NCI-H524 treated with DMSO at 0.1 percent for 48 hours (cell line): ENCODE measurements at regions not wholly inside any gene's neighbourhood (a gene's known extent, or its start where the extent isn't known, plus 50 kb on each side); places are given as distances from the start of the nearest gene placed in this dataset.

ENCODE experiments used
- DNase-seq: peaks from one replicate; lab custom pipeline; 2025; lab: John Stamatoyannopoulos, UW

DNA sequence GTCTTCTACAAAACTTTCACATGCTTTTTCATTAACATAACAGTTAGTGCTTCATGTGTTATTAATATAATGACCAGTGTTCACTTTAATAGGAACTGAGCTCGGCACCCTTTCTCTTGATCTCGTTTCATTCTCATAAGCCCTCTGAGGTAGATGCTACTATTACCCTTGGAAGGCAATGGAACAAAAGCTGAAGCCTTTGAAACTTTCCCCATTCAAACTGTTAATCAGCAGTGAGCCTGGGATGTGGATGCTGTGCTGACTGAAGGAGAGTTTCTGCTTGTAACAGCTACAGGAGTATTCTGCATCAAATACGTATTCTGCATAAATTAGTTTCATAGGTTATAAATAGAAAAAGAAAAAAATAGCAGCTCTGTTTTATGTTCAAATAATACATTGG is 904.0 kb upstream of the CDH2 start:
- DNase-seq, result no peak

DNA sequence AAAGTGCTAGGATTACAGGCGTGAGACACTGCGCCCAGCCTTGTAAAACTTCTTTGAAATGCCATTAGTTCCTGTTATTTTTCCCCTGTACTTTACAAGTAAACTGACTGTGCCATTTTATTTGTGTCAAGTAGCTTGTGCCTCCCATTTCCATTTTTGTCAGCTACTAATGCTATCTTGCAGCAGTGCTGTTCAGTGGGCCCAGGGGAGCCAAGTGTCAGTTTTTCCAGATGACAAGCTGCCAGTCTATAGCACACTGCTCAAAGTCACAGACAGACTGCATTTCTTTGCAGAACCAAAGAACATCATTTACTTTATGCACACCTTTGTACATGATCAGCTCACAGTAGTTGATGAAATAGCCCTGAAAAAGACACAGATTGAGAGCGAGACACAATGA is 901.3 kb upstream of the CDH2 start:
- no peak for DNase-seq

- no peak for DNase-seq
Measured at GRCh38 chr18:29077344-29077743, 900.4 kb upstream of the CDH2 start.

DNA sequence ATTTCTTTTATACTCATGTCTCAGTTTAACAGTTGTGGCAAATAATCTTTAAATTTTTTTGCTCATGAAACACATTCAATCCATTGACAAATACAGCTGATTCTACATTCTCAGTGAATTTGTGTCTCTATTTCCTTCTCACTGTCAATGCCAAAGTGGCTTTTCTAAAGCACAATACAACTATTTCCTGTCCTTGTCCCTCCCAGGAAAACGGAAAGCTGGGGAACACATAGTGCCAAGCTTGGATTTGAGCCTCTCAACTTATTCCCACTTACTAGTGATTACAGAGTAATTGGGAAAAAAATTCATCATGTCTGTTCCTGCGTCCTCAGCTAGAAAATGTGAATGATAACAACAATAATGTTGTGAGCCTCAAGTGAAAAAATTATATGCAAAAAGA is 899.7 kb upstream of the CDH2 start:
- DNase-seq, result no peak

DNA sequence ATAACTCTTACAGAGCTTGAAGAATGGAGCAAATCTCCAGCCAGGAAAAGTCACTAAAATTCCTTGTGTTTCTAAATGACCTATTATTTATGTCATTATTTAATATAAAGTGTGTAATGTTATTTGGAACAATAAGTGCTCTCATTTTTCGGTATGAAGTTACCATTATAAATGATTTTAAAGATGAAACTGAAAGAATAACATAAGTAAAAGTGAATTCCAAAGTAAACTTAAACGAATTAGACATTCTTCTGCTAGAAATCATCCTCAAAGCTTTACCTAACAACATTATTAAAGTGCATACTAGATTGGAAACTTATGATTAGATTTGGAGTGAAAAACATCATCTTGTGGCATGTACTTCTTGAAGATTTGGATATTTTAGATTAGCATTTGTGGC is 897.2 kb upstream of the CDH2 start:
- no peak for DNase-seq

DNA sequence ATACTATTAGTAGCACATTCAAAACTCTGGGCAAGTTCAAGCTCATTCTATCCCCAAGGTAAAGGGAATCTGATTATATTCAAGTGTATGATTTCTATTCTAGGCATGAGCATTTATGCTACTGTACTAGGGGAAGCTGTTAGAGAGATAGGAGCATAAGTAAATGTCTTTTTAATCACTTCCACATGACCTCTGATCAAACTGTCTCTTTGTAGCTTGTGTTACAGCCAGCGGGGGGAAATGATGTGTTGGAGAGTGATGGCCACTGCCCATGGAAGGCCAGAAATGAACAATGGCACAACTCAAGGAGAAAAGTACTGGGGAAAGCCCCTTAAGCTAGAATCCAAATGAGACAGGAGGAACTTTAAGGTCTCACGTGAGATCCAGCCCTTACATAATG is 894.9 kb upstream of the CDH2 start:
- no peak for DNase-seq

- DNase-seq, result no peak
Measured at GRCh38 chr18:29063346-29063745, 886.4 kb upstream of the CDH2 start.

- DNase-seq, result no peak
Measured at GRCh38 chr18:29062921-29063320, 886.0 kb upstream of the CDH2 start.

- no peak for DNase-seq
Measured at GRCh38 chr18:29060349-29060748, 883.4 kb upstream of the CDH2 start.

DNA sequence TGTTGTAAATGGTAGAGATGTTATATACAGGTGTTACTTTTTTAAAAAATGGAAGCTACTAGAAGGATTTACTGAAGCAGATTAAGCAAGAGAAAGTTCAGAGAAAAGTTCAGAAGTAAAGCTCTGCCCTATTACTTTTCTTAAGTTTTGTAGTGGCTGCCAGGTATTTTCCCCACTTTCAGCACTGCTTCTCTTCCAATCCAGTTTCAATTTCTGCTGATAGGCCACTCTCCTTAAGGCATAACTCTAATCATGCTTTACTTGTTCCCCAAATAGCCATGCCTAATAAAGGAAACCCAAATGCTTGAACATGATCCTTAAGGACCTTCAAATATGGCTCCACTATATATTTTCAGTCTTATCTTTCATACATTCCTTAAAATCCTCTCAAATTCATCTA is 880.8 kb upstream of the CDH2 start:
- no peak for DNase-seq

- no peak for DNase-seq
Measured at GRCh38 chr18:29056800-29057199, 879.9 kb upstream of the CDH2 start.

DNA sequence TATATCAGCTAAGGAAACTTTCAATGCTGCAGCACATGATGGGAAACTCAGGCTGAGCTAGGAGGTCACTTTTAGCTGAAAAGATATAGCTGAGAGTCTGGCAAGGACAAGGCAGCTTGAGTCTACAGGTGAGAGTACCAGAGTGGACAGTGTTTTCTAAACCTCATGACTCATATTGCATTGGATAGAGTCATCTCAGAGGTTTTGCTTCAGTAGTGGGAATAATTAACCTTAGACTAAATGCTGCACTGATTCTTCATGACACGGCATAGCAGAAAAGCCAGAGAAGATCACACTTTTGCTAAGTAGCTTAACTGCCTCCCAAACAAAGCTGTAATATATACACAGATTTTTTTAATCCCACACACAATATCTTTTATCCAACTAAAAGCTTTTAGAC is 865.0 kb upstream of the CDH2 start:
- no peak for DNase-seq

DNA sequence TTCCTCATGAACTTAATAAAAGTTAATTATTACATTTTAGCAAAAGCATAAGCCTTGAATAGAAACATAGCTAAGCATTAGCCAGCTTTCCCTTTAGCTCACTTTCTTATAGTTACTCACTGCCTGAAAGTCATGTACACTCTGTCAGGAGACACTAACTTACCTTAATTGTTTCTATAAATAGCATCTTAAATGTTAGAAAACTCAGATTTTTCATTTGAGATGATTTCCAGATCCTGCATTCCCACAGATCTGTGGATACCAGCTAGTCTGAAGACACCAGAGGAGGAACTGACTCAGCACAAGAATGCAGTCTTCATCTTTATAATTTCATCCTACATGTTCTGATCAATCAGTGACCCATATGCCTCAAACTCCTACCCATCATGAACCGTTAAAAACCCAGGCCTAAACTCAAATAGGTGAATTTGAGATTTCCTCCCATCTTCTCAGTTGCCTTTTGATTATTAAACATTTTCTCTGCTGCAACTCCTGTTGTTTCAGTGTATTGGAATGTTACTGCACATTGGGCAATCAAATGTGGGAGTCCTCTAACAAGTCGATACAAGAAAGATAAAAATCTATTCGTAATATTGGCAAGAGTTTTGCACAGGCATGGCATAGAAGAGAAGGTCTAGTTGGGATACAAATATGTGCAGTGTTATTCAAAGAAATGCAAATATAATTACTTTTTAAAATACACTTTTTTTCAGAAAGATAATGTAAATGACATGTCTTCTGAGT is 857.4 kb upstream of the CDH2 start:
- DNase-seq, result no peak

DNA sequence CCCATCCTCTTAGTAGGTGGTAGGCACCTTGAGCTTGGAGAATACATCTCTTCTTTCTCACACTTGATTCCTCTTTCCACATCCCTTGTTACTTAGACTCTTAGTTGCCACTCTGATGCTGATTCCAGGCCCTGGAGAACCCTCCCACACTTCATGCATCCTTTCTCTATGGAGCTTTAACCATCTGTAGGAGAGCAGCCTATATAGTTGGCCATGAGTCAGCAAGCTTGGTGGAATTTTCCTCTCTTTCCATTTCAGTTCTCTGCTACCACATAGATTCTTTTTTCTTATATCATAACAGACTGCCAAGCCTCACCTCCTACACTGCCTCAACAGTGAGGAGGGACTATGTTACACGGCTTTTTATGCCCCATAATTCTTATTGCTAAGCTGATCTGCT is 851.6 kb upstream of the CDH2 start:
- DNase-seq, result no peak

DNA sequence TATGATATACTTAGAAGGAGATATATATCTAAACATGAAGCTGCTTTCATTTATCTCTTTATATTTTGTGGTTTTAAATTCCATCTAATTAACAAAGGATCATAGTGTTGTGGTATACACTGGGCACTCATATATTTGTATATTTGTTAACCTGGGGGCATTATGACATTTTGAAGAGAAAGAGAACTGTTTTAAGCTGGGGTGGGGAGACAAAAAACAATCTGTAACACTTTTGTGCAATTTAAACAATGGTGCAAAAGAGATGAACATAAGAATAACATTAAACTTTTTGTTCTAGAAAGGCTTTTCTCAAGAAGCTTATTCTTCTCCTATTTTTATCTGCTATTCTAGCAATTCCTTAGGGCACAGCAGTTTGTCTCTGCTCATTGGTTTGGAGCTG is 842.0 kb upstream of the CDH2 start:
- DNase-seq, result no peak

DNA sequence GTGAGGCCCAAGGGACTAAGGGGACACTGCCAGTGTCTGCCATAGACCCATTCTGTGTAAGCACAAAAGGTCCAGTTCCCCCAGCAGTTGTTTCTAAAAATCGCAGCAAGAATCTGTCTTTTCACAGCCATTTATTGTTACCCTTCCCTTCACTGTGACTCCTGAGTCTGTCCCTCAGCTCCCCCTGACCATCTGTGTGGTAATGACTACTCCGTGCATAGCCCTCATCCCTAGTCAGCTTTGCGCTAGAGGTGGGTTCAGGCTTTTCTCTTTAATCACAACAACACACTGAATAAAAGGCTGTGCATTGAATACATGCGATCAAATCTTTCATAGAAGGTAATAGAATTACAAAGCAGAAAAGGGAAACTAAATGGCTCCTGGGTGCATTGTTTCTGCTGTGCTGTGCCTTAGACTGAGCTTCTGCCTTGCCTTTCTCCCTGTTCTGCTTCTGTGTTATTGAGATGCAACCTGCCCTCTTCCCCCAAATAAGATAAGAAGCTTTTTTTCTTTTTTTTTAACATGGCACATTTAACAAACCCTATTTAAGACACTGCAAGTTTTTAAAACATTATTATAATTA is 836.0 kb upstream of the CDH2 start:
- no peak for DNase-seq

GRCh38 chr18:29012364-29012763 is 835.4 kb upstream of the CDH2 start:
- DNase-seq, result no peak

DNA sequence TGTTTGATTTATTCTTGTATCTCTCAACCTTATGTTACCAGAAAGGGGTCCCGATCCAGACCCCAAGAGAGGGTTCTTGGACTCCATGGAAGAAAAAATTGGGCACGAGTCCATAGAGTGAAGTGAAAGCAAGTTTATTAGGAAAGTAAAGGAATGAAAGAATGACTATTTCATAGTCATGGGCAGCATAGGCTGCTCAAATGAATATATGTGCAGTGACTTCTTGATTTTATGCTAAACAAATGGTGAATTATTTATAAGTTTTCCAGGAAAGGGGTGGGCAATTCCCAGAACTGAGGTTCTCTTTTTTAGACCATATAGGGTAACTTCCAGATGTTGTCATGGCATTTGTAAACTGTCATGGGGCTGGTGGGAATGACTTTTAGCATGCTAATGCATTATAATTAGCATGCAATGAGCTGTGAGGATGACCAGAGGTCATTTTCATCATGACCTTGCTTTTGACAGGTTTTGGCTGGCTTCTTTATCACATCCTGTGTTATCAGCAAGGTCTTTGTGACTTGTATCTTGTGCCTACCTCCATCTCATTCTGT is 832.4 kb upstream of the CDH2 start:
- no peak for DNase-seq

DNA sequence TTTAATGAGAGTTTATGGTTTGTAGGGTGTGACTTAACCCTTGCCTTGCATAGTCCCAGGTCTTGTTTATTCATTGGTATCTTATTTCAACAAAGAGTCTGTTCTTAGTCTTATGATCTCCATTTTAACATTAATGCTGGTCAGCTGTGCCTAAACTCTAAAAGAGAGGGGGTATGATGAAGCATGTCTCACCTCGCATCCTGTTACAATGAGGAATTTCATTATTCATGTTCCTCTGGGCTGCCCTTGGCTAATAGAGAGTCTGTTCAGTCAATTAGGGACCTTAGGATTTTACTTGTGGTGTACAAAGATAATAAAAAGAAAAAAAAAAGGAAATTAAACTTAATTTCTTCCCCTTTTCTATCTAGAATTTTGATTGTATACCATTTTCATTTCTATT is 831.9 kb upstream of the CDH2 start:
- DNase-seq, result no peak

GRCh38 chr18:29007986-29008654 is 831.2 kb upstream of the CDH2 start:
- no peak for DNase-seq

- DNase-seq, result no peak
Measured at GRCh38 chr18:29004921-29005320, 828.0 kb upstream of the CDH2 start.

DNA sequence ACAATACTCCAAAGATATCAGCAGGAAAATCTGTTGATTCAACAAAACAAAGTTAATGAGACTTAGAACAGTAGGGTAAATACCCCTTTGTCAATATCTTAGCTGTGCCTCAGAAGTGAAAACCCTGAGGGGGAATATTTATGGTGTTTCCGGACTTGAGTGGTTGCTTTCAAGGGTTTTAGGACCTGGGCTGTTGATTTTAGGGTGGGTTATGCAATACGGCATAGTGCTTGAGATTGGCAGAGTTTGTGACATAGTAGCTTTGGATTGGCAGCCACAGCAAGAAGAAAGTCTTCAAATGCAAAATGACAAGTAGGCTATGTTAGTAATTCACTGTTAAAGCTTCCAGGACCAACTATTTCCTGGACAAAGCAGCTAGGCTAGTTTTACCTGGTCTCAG is 826.3 kb upstream of the CDH2 start:
- DNase-seq, result no peak

- DNase-seq, result no peak
Measured at GRCh38 chr18:29002747-29003146, 825.8 kb upstream of the CDH2 start.
